ENCODE measurements at regions not wholly inside any gene's neighbourhood (a gene's known extent, or its start where the extent isn't known, plus 50 kb on each side); places are given as distances from the start of the nearest gene placed in this dataset.

GRCh38 chr2:180327185-180327584 is 320.1 kb upstream of the CWC22 start:
- no peak for DNase-seq
- H4K8ac ChIP-seq (replicated peaks; ENCODE audit: insufficient read length, low read depth, low read length) = no peak overlapping the region
- H3K14ac ChIP-seq (ENCODE audit: insufficient read depth, low read length) = no peak overlapping the region
- H3K79me2 ChIP-seq (ENCODE audit: insufficient read depth, low read length) = no peaks in the 10 kb centered on the region
- H4K20me1 ChIP-seq (ENCODE audit: control insufficient read depth, insufficient read depth, insufficient read length) = no peaks in the 10 kb centered on the region
- no peak overlapping the region for H2AFZ ChIP-seq (ENCODE audit: low read length)
- Mint-ChIP-seq H3K36me3 (ENCODE audit: insufficient read depth in 1 of 3, low read depth in 3 of 3) (peaks cover 0 to 4% (median 0%) of the 10 kb centered on the region in 3 experiments; a peak in 2 of 7 replicates), H3K27me3 (ENCODE audit: low read depth) (no peaks in the 10 kb centered on the region), H3K4me1 (peaks cover 10 to 13% of the 10 kb centered on the region in 2 experiments), H3K27ac (no peak overlapping the region), H3K9me3 (peaks cover 0 to 4% of the 10 kb centered on the region in 2 experiments; a peak in 2 of 5 replicates), H3K4me3 (no peak overlapping the region)
- no peak overlapping the region for H2BK5ac ChIP-seq (ENCODE audit: insufficient read length, low read length)
- no peaks in the 10 kb centered on the region for H3K23me2 ChIP-seq (ENCODE audit: insufficient read length, low read depth, low read length, poor library complexity, severe bottlenecking)
- no peak overlapping the region for H3K18ac ChIP-seq (ENCODE audit: insufficient read length, low read depth, low read length)
- no peak overlapping the region for H3K23ac ChIP-seq (ENCODE audit: insufficient read length, low read depth, low read length)
- H2AK5ac ChIP-seq (ENCODE audit: insufficient read length, low read length) = no peak overlapping the region
- H2BK20ac ChIP-seq (ENCODE audit: low read depth, low read length, poor library complexity, severe bottlenecking) = no peak overlapping the region
- TF ChIP-seq, protein P1, sequence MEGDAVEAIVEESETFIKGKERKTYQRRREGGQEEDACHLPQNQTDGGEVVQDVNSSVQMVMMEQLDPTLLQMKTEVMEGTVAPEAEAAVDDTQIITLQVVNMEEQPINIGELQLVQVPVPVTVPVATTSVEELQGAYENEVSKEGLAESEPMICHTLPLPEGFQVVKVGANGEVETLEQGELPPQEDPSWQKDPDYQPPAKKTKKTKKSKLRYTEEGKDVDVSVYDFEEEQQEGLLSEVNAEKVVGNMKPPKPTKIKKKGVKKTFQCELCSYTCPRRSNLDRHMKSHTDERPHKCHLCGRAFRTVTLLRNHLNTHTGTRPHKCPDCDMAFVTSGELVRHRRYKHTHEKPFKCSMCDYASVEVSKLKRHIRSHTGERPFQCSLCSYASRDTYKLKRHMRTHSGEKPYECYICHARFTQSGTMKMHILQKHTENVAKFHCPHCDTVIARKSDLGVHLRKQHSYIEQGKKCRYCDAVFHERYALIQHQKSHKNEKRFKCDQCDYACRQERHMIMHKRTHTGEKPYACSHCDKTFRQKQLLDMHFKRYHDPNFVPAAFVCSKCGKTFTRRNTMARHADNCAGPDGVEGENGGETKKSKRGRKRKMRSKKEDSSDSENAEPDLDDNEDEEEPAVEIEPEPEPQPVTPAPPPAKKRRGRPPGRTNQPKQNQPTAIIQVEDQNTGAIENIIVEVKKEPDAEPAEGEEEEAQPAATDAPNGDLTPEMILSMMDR (conservative IDR thresholded peaks at IDR 0.05) = no peak
- H3K79me1 ChIP-seq (ENCODE audit: insufficient read depth, low read depth, low read length, poor library complexity, severe bottlenecking) = no peaks in the 10 kb centered on the region
- no peak overlapping the region for H3T11ph ChIP-seq (ENCODE audit: low read length)
- H4K5ac ChIP-seq (ENCODE audit: insufficient read length, low read depth, low read length) = no peak overlapping the region
- no peak overlapping the region for H3K4ac ChIP-seq (ENCODE audit: low read depth, low read length)
- H2BK12ac ChIP-seq (ENCODE audit: insufficient read length, low read depth, low read length) = no peak overlapping the region
- H3K9ac ChIP-seq (ENCODE audit: extremely low read depth, insufficient read length, low read length) = no peak overlapping the region
- no peaks in the 10 kb centered on the region for H3K9me3 ChIP-seq (ENCODE audit: control insufficient read depth, low read depth, low read length)
- no peaks in the 10 kb centered on the region; the same call in 1 of the 2 replicates for H3K4me1 ChIP-seq (ENCODE audit: insufficient read depth, low read length)
- no peak overlapping the region for H3K4me2 ChIP-seq (ENCODE audit: insufficient read depth, insufficient read length, low read length)
- no peak overlapping the region for H3K56ac ChIP-seq (ENCODE audit: insufficient read length, low read depth, low read length)
- no peak overlapping the region for H2BK120ac ChIP-seq (ENCODE audit: low read depth, low read length, poor library complexity, severe bottlenecking)
- no peaks in the 10 kb centered on the region for H3K27me3 ChIP-seq (ENCODE audit: insufficient read depth, low read length)
- H3K27ac ChIP-seq (ENCODE audit: insufficient read length, low read depth, low read length) = no peak overlapping the region
- H4K91ac ChIP-seq (ENCODE audit: insufficient read length, low read depth, low read length) = no peak overlapping the region
- no peak overlapping the region for H2BK15ac ChIP-seq (ENCODE audit: low read depth, low read length)

Measured in H9 (cell line).